HL-60 (cell line): ENCODE measurements at regions not wholly inside any gene's neighbourhood (a gene's known extent, or its start where the extent isn't known, plus 50 kb on each side); places are given as distances from the start of the nearest gene placed in this dataset.

Experiments used
- DNase-seq, 2 experiments: peaks; one replicate each; pipeline ENCODE4 v3.0.0-alpha.2; 2010 to 2020; ENCODE audit warnings: low read depth in 1 of 2, low spot score in 1 of 2
- H3K27ac ChIP-seq: fragments of 250-450 bp; sonication (Bioruptor Pico); replicated peaks from 2 replicates; pipeline ENCODE4 v1.5.1; 2020; ENCODE audit warnings: mild to moderate bottlenecking, moderate library complexity
- H3K27me3 ChIP-seq: fragments of 250-450 bp; sonication (Bioruptor Pico); 2 replicates; pipeline ENCODE4 v1.5.1; 2021; ENCODE audit warnings: mild to moderate bottlenecking, moderate library complexity; ENCODE audit not compliant: insufficient read depth, poor library complexity, severe bottlenecking
- H3K4me3 ChIP-seq: replicated peaks from 2 replicates; pipeline ENCODE4 v1.5.1; 2011; ENCODE audit warnings: mild to moderate bottlenecking, control low read depth, low read length; ENCODE audit not compliant: insufficient read depth
- CTCF ChIP-seq: IDR thresholded peaks from one replicate; pipeline ENCODE4 v1.5.1; 2011; ENCODE audit warnings: low read length, control low read depth, inconsistent platforms; ENCODE audit not compliant: insufficient read depth
- GABPA ChIP-seq: IDR thresholded peaks from 2 replicates; pipeline ENCODE4 v1.6.1; 2012; ENCODE audit warnings: low read depth
- POLR2AphosphoS5 ChIP-seq: IDR thresholded peaks from 2 replicates; pipeline ENCODE4 v1.6.1; 2012; ENCODE audit warnings: low read depth
- SPI1 ChIP-seq: IDR thresholded peaks from 2 replicates; pipeline ENCODE4 v1.6.1; 2012; ENCODE audit warnings: low read depth, mild to moderate bottlenecking, borderline replicate concordance
- TF ChIP-seq, protein P1 (sequence below): IDR thresholded peaks from 2 replicates; pipeline ENCODE4 v1.6.1; 2012; ENCODE audit warnings: low read depth; ENCODE audit not compliant: insufficient replicate concordance

DNA sequence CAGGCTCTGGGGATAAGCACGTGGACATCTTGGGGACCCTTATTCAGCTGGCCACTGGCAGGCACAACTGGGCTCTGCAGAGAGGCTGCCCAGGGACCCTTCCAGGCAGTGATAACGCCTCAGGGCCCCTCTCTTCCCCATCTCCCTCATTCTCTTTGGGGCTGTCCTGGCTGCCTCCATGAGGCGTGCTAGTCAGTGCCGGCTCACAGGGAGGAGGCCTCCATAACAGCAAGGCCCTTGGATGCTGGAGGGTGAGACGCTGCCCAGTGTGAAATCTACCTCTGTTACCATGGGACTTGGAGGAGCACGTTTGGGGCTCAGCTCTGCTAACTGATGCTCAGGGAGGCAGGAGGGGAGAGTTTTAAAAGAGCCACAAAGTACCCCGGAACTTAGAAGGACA, 221.3 kb downstream of the CTTN start:
- DNase-seq: no peak
- H3K27me3 ChIP-seq: no peaks in the 10 kb centered on the region
- no peak overlapping the region for H3K4me3 ChIP-seq
- no peak overlapping the region for H3K27ac ChIP-seq
- TF ChIP-seq, protein P1, sequence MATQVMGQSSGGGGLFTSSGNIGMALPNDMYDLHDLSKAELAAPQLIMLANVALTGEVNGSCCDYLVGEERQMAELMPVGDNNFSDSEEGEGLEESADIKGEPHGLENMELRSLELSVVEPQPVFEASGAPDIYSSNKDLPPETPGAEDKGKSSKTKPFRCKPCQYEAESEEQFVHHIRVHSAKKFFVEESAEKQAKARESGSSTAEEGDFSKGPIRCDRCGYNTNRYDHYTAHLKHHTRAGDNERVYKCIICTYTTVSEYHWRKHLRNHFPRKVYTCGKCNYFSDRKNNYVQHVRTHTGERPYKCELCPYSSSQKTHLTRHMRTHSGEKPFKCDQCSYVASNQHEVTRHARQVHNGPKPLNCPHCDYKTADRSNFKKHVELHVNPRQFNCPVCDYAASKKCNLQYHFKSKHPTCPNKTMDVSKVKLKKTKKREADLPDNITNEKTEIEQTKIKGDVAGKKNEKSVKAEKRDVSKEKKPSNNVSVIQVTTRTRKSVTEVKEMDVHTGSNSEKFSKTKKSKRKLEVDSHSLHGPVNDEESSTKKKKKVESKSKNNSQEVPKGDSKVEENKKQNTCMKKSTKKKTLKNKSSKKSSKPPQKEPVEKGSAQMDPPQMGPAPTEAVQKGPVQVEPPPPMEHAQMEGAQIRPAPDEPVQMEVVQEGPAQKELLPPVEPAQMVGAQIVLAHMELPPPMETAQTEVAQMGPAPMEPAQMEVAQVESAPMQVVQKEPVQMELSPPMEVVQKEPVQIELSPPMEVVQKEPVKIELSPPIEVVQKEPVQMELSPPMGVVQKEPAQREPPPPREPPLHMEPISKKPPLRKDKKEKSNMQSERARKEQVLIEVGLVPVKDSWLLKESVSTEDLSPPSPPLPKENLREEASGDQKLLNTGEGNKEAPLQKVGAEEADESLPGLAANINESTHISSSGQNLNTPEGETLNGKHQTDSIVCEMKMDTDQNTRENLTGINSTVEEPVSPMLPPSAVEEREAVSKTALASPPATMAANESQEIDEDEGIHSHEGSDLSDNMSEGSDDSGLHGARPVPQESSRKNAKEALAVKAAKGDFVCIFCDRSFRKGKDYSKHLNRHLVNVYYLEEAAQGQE: no peak
- TF ChIP-seq POLR2AphosphoS5 (no peak), CTCF (no peak), SPI1 (no peak), GABPA (no peak)

- Histone ChIP-seq H3K27me3 (no peaks in the 10 kb centered on the region), H3K4me3 (no peak overlapping the region), H3K27ac (no peak overlapping the region)
- no peak for DNase-seq
- no peak for TF ChIP-seq CTCF
- no peak for TF ChIP-seq SPI1
Measured at GRCh38 chr11:70620510-70621184, 222.3 kb downstream of the CTTN start.

DNA sequence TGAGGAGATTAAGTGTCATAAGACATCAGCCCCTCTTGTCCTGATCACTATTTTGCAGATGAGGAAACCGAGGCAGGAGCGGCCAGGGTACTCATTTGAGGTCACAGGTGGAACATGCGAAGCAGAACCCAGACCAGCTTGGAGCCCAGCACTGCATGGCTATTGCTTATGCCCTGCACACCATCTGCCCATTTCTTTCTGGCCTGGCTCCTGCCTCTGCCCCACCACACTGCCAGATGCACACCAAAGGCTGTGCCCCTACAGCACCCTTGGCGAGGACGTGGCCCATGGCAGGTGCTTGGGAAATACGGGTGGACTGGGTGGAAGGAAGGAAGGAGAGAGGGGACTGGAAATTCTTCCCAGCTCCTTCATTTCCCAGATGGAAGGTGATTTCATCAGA, 222.9 kb downstream of the CTTN start:
- no peaks in the 10 kb centered on the region for H3K27me3 ChIP-seq
- H3K27ac ChIP-seq: no peak overlapping the region
- no peak for DNase-seq
- TF ChIP-seq CTCF (no peak), GABPA (no peak), SPI1 (no peak), POLR2AphosphoS5 (no peak)
- TF ChIP-seq, protein P1: no peak
- no peak overlapping the region for H3K4me3 ChIP-seq

- H3K27ac ChIP-seq: no peak overlapping the region
- no peak overlapping the region for H3K4me3 ChIP-seq
- TF ChIP-seq GABPA: no peak
- no peak for DNase-seq
- no peaks in the 10 kb centered on the region for H3K27me3 ChIP-seq
Measured at GRCh38 chr11:70622091-70622490, 223.8 kb downstream of the CTTN start.
